Body of pancreas (tissue), 4 donors: ENCODE measurements at regions not wholly inside any gene's neighbourhood (a gene's known extent, or its start where the extent isn't known, plus 50 kb on each side); places are given as distances from the start of the nearest gene placed in this dataset.
"Not testable (repeated sequence)": the region's sequence is repeated elsewhere in the genome, so short reads cannot be mapped to it uniquely, and the experiment has no call there.

Experiments
- ATAC-seq: fragments of 150-250 bp; one replicate; pipeline ENCODE4 v1.9.1; 2016
- DNase-seq, 4 donors: peaks; one replicate each; pipeline ENCODE4 v3.0.0-alpha.2; 2019
- H3K27ac ChIP-seq, 4 donors: fragments of 200-600 bp; sonication (generic); 1 replicate in 3 of 4; 2 replicates in 1 of 4; pipeline versions ENCODE4 v1.5.1 to v1.6.1; 2016 to 2019; ENCODE audit warnings: mild to moderate bottlenecking in 1 of 4, mixed read lengths in 1 of 4, moderate library complexity in 1 of 4
- H3K27me3 ChIP-seq, 2 donors: fragments of 200-600 bp; sonication (generic); one replicate each; pipeline ENCODE4 v1.6.0; 2016; ENCODE audit warnings: mild to moderate bottlenecking in 1 of 2
- H3K36me3 ChIP-seq, 2 donors: fragments of 200-600 bp; sonication (generic); replicated peaks in 1 of 2; 2 replicates each; pipeline ENCODE4 v1.5.1; 2016; ENCODE audit warnings: low read depth in 2 of 2; ENCODE audit not compliant: insufficient read depth in 1 of 2
- H3K4me1 ChIP-seq: fragments of 200-600 bp; sonication (generic); one replicate; pipeline ENCODE4 v1.6.0; 2016
- H3K4me3 ChIP-seq, 2 donors: fragments of 200-600 bp; sonication (generic); 1 replicate in 1 of 2; 2 replicates in 1 of 2; pipeline ENCODE4 v1.5.1; 2016 to 2019
- H3K9me3 ChIP-seq, 3 donors: fragments of 200-600 bp; sonication (generic); 1 replicate in 2 of 3; 2 replicates in 1 of 3; pipeline ENCODE4 v1.5.1; 2016
- POLR2A ChIP-seq, 3 donors: fragments of 450-650 bp; IDR thresholded peaks; one replicate each; pipeline ENCODE4 v1.6.1; 2016; ENCODE audit warnings: antibody characterized with exemption in 3 of 3, mild to moderate bottlenecking in 2 of 3
- WGBS, 2 donors: methylation state at CpG; one replicate each; pipeline ENCODE4 v1.1.5; 2017; 5-methylcytosine and 5-hydroxymethylcytosine counted together
- intact Hi-C: fragments of 100-400 bp; cut with DNase I; formaldehyde crosslinking; loops from one replicate; pipeline ENCODE4 v1.15.1; 2023
- TF ChIP-seq, protein P1 (sequence below), 7 experiments: fragments of 450-650 bp in 4 of 7; fragments of 200-600 bp in 3 of 7; sonication (generic) in 3 of 7; IDR thresholded peaks; one replicate each; pipeline ENCODE4 v1.5.1; 2016 to 2019; ENCODE audit warnings: antibody characterized with exemption in 7 of 7

DNA sequence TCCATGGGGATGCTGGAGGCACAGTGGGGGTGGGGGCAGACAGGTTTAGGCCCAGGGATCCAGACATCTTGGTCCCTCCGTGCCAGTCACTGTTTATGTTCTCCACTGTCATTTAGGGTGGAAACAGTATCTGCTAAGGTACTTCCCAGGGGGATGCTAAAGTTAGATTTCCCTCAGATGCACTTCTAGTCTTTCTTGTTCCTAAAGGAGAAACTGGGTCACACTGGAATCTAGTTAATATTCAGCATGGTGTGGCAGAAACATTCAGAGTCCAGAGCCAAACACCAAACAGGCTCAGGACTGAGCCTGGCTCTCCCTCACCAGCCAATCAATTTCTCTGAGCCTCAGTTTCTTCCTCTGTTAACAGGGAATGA is 83.4 kb upstream of the PLET1 start:
- WGBS, 2 donors, result 71 to 72% methylated on average over 1 of the region's 1 CpG
- H3K4me3 ChIP-seq, result no peak overlapping the region
- intact Hi-C loops, result no loop called here

DNA sequence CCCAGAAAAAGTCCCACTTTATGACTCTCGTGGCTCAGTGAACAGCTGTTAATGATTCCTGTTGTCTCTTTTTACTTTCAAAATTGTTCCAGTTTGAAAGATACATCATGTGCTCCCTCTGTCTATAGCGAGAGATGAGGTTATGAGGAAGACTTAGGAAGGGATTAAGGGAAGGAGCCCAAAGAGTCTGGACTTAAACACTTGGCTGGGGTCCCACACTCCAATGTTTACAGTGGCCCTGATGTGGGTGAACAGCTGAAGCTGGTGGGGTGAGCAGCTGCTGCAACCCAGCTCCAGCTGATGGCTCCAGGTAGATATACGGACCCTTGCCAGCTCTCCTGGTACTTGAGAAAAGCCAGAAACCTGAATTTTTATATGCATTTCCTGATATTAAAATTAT is 84.5 kb upstream of the PLET1 start:
- TF ChIP-seq, protein P1, sequence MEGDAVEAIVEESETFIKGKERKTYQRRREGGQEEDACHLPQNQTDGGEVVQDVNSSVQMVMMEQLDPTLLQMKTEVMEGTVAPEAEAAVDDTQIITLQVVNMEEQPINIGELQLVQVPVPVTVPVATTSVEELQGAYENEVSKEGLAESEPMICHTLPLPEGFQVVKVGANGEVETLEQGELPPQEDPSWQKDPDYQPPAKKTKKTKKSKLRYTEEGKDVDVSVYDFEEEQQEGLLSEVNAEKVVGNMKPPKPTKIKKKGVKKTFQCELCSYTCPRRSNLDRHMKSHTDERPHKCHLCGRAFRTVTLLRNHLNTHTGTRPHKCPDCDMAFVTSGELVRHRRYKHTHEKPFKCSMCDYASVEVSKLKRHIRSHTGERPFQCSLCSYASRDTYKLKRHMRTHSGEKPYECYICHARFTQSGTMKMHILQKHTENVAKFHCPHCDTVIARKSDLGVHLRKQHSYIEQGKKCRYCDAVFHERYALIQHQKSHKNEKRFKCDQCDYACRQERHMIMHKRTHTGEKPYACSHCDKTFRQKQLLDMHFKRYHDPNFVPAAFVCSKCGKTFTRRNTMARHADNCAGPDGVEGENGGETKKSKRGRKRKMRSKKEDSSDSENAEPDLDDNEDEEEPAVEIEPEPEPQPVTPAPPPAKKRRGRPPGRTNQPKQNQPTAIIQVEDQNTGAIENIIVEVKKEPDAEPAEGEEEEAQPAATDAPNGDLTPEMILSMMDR (IDR thresholded peaks at IDR 0.05), result no peak
- no peak for TF ChIP-seq POLR2A (IDR thresholded peaks at IDR 0.05)
- no peak overlapping the region for H3K27ac ChIP-seq
- WGBS, 2 donors, result 64 to 78% methylated on average over 3 of the region's 3 CpGs

More for the DNA sequence above, 83.4 kb upstream of the PLET1 start:
- TF ChIP-seq, protein P1 (IDR thresholded peaks at IDR 0.05), result no peak
- no peak for TF ChIP-seq POLR2A (IDR thresholded peaks at IDR 0.05)
- Histone ChIP-seq H3K4me1 (peaks cover 4% of the 10 kb centered on the region), H3K27me3 (no peaks in the 10 kb centered on the region), H3K36me3 (no peaks in the 10 kb centered on the region), H3K9me3 (no peaks in the 10 kb centered on the region), H3K27ac (no peak overlapping the region)
- DNase-seq, result no peak
- ATAC-seq, result no peak

DNA sequence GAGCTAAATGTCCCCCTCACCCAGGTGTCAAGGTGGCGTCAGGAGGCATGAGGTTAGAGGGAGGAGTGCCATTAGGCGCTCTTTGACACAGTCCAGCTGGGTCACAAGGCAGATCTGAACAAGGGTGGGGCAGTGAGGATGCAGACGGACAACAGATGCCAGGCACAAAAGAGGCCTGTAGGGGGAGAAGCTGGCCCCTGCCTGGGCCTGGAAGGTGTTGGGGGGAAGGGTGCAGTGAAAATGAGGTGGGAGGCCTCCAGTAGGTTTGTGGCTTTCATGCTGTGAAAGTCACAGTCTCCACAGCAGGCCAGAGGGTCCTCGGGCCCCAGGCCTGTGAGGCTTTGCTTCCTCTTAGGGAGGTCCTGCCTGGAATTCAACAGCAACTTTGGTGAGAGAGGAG is 85.0 kb upstream of the PLET1 start:
- ATAC-seq (no peak), DNase-seq (no peak)
- no peaks in the 10 kb centered on the region for H3K27me3 ChIP-seq
- 61 to 63% methylated on average over 4 of the region's 4 CpGs for WGBS, 2 donors
- TF ChIP-seq POLR2A (IDR thresholded peaks at IDR 0.05), result no peak
- TF ChIP-seq, protein P1 (IDR thresholded peaks at IDR 0.05), result no peak
- H3K36me3 ChIP-seq, result no peaks in the 10 kb centered on the region
- H3K27ac ChIP-seq, result no peak overlapping the region
- H3K9me3 ChIP-seq, result no peaks in the 10 kb centered on the region
- intact Hi-C loops, result no loop called here
- H3K4me1 ChIP-seq, result peaks cover 4% of the 10 kb centered on the region
- no peak overlapping the region for H3K4me3 ChIP-seq

More for the DNA sequence above, 84.5 kb upstream of the PLET1 start:
- Histone ChIP-seq H3K27me3 (no peaks in the 10 kb centered on the region), H3K4me1 (peaks cover 4% of the 10 kb centered on the region), H3K36me3 (no peaks in the 10 kb centered on the region), H3K9me3 (no peaks in the 10 kb centered on the region), H3K4me3 (no peak overlapping the region)
- intact Hi-C loops, result no loop called here
- DNase-seq, result no peak
- ATAC-seq, result no peak

DNA sequence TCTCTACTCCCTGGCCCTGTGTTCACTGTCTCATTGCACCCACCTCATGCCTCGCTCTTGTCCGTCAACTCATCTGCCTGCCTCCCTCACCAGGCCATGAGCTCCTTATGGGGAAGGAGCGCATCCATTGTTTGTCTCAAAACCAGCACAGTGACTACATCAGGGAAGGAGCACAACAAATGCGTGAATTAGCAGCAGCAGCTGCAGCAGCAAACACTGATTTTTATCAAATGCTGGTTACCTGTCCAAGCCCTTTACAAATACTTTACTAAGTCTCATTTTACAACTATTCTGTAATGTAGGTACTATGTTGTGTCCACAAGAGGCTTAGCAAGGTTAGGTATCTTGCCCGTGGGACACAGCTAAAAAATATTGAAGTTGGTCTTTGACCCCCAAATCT is 85.9 kb upstream of the PLET1 start:
- ATAC-seq (no peak), DNase-seq (no peak)
- Histone ChIP-seq H3K4me3 (no peak overlapping the region), H3K9me3 (no peaks in the 10 kb centered on the region), H3K4me1 (peaks cover 4% of the 10 kb centered on the region), H3K27ac (no peak overlapping the region), H3K27me3 (no peaks in the 10 kb centered on the region), H3K36me3 (no peaks in the 10 kb centered on the region)
- WGBS, 2 donors, result 89 to 93% methylated on average over 5 of the region's 5 CpGs
- intact Hi-C loops, result no loop called here
- no peak for TF ChIP-seq POLR2A (IDR thresholded peaks at IDR 0.05)
- TF ChIP-seq, protein P1 (IDR thresholded peaks at IDR 0.05), result no peak

DNA sequence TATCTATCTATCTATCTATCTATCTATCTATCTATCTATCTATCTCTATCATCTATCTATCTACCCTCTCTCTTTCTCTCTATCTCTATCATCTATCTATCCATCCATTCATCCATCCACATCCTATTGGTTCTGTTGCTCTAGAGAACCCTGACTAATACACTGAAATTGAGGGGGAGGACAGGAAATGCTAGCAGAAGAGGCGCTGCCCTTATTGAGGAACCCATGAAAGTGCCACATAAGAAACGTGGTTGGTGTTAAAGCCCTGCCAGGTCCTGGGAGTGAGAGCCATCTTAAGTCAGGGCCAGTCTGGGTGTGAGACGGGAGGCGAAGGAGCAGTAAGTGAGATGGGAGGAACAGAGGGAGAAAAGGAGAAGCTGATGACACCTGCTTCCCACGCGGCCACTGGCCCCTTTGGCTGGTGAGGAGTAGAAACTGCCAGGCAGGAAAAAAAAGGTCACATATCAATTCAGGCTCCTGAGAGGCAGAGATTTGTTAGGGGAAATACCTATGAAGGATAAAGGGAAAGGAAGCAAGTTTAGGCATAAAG is 87.9 kb upstream of the PLET1 start:
- Histone ChIP-seq H3K9me3 (no peaks in the 10 kb centered on the region), H3K36me3 (no peaks in the 10 kb centered on the region), H3K27ac (no peak overlapping the region), H3K4me3 (no peak overlapping the region), H3K4me1 (no peaks in the 10 kb centered on the region), H3K27me3 (no peaks in the 10 kb centered on the region)
- intact Hi-C loops, result no loop called here
- no peak for ATAC-seq
- TF ChIP-seq, protein P1 (IDR thresholded peaks at IDR 0.05), result no peak
- no peak for TF ChIP-seq POLR2A (IDR thresholded peaks at IDR 0.05)
- DNase-seq, result no peak
- WGBS, 2 donors, result 67 to 83% methylated on average over 6 of the region's 6 CpGs

DNA sequence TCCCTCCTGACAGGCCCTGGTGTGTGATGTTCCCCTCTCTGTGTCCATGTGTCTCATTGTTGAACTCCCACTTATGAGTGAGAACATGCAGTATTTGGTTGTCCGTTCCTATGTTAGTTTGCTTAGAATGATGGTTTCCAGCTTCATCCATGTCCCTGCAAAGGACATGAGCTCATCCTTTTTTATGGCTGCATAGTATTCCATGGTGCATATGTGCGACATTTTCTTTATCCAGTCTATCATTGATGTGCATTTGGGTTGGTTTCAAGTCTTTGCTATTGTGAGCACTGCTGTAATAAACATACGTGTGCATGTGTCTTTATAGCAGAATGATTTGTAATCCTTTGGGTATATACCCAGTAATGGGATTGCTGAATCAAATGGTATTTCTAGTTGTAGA is 90.8 kb upstream of the PLET1 start:
- H3K27ac ChIP-seq, H3K36me3 ChIP-seq, ATAC-seq, H3K4me3 ChIP-seq, H3K9me3 ChIP-seq, DNase-seq, H3K27me3 ChIP-seq, intact Hi-C loops, H3K4me1 ChIP-seq: not testable (repeated sequence)
- WGBS, 2 donors, result 74 to 87% methylated on average over 3 of the region's 3 CpGs
